Left ventricle myocardium inferior (tissue), 1 donor: ENCODE measurements at regions not wholly inside any gene's neighbourhood (a gene's known extent, or its start where the extent isn't known, plus 50 kb on each side); places are given as distances from the start of the nearest gene placed in this dataset.

Source experiments
- DNase-seq: peaks from one replicate; pipeline ENCODE4 v3.0.0-alpha.2; 2020
- H3K27ac ChIP-seq: fragments of 200-600 bp; replicated peaks from 2 replicates; pipeline ENCODE4 v1.8.0; 2021
- H3K27me3 ChIP-seq: fragments of 200-600 bp; 2 replicates; pipeline ENCODE4 v1.8.0; 2021; ENCODE audit warnings: low read depth
- H3K36me3 ChIP-seq: fragments of 200-600 bp; 2 replicates; pipeline ENCODE4 v1.8.0; 2021
- H3K4me1 ChIP-seq: fragments of 200-600 bp; 2 replicates; pipeline ENCODE4 v1.8.0; 2021
- H3K4me3 ChIP-seq: fragments of 200-600 bp; 2 replicates; pipeline ENCODE4 v1.8.0; 2021; ENCODE audit warnings: mild to moderate bottlenecking, moderate library complexity
- H3K9me3 ChIP-seq: fragments of 200-600 bp; replicated peaks from 2 replicates; pipeline ENCODE4 v1.8.0; 2021
- CTCF ChIP-seq: fragments of 200-600 bp; IDR thresholded peaks from 2 replicates; pipeline ENCODE4 v1.8.0; 2021; ENCODE audit warnings: antibody characterized with exemption, mild to moderate bottlenecking, borderline replicate concordance
- intact Hi-C: fragments of 100-400 bp; cut with micrococcal nuclease; formaldehyde crosslinking; loops from one replicate; pipeline ENCODE4 v1.11.0; 2022
- donor health status: DM: no; HTN: yes; CAD: no; lungs with severe emphysema.

GRCh38 chr15:69546182-69546581, 93.6 kb downstream of the RPLP1 start:
- Histone ChIP-seq H3K36me3 (no peaks in the 10 kb centered on the region), H3K27ac (no peak overlapping the region), H3K4me1 (peaks cover 8% of the 10 kb centered on the region), H3K4me3 (no peak overlapping the region), H3K9me3 (peaks cover 6% of the 10 kb centered on the region), H3K27me3 (peaks cover 24% of the 10 kb centered on the region)
- TF ChIP-seq CTCF: no peak
- intact Hi-C loops: no loop called here
- DNase-seq: no peak

DNA sequence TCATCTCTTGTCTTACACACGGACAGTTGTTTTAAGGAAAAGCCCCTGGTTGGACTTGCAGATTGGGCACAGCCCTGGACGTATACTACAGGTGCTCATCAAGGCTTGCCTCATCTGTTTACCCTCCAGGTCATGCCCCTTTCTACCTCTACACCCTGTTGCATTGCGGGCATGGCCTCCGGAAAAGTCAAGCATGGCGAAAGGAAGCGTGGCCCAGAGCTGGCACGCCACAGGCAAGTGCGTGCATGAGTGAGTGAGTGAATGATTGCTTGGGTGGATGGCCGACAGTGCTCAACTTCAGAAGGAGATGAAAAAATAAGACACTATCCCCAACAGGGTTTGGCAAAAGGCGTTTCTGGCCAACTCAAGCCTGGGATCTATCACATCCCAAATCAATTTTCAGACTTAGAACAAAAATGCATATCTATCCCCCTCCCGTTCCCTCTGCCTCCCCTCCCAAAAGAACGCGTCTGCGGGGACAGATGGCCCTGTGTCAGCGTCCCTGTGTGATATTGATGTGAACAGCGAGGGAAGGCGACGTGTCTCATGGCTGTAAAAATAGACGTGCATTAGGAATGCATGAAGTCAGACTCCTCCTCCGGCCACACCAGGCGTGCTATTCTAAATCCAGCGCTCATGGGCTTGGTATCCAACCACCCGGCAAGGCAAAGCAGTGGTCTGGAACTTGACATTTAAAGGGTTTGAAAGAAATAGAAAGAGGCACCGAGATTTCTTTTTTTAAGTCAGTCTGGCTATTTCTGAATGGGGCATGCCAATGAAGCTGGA, 96.0 kb downstream of the RPLP1 start:
- peaks cover 35% of the 10 kb centered on the region for H3K27me3 ChIP-seq
- H3K27ac ChIP-seq: no peak overlapping the region
- no peak for TF ChIP-seq CTCF
- peaks cover 24% of the 10 kb centered on the region for H3K9me3 ChIP-seq
- intact Hi-C loops: no loop called here
- H3K36me3 ChIP-seq: no peaks in the 10 kb centered on the region
- peak; percentile 32 for DNase-seq
- H3K4me1 ChIP-seq: peaks cover 8% of the 10 kb centered on the region
- H3K4me3 ChIP-seq: no peak overlapping the region

GRCh38 chr15:69551391-69552056, 98.9 kb downstream of the RPLP1 start:
- no peak for DNase-seq
- Histone ChIP-seq H3K4me1 (peaks cover 8% of the 10 kb centered on the region), H3K36me3 (no peaks in the 10 kb centered on the region), H3K9me3 (peaks cover 24% of the 10 kb centered on the region), H3K27me3 (peaks cover 38% of the 10 kb centered on the region), H3K4me3 (no peak overlapping the region), H3K27ac (no peak overlapping the region)
- intact Hi-C loops: no loop called here
- TF ChIP-seq CTCF: no peak

GRCh38 chr15:69552057-69552815, 99.6 kb downstream of the RPLP1 start:
- H3K27ac ChIP-seq: no peak overlapping the region
- intact Hi-C loops: no loop called here
- peaks cover 24% of the 10 kb centered on the region for H3K9me3 ChIP-seq
- peaks cover 8% of the 10 kb centered on the region for H3K4me1 ChIP-seq
- H3K27me3 ChIP-seq: peaks cover 34% of the 10 kb centered on the region
- TF ChIP-seq CTCF: no peak
- no peaks in the 10 kb centered on the region for H3K36me3 ChIP-seq
- no peak overlapping the region for H3K4me3 ChIP-seq
- DNase-seq: no peak

DNA sequence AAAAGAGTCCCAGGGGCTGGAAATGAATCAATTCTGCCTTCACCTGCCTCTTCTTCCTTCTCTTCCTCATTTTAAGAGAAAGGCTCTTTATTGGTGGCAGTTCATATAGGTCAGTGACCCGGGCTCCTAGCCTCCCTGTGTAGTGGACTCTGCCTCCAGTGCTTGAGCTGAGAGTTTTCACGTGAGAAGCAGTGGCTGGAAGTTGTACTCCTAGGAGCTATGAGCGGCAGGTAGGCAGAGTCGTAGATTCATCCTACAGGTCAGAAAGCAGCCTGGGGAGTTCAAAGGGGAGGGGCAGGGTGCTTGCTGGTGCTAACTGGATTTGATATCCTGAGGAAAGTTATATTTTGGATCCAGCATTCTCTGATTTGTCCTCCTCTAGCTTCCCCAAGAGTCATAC, 101.1 kb downstream of the RPLP1 start:
- DNase-seq: no peak
- peaks cover 8% of the 10 kb centered on the region for H3K4me1 ChIP-seq

More for the DNA sequence above, 101.1 kb downstream of the RPLP1 start:
- intact Hi-C loops: no loop called here
- Histone ChIP-seq H3K27me3 (peaks cover 23% of the 10 kb centered on the region), H3K36me3 (no peaks in the 10 kb centered on the region), H3K9me3 (peaks cover 24% of the 10 kb centered on the region), H3K4me3 (no peak overlapping the region), H3K27ac (no peak overlapping the region)
- TF ChIP-seq CTCF: no peak
